ENCODE measurements at regions not wholly inside any gene's neighbourhood (a gene's known extent, or its start where the extent isn't known, plus 50 kb on each side); places are given as distances from the start of the nearest gene placed in this dataset.

GRCh38 chr11:131195661-131196517 lies 174.5 kb upstream of the NTM start:
- CTCF ChIA-PET, result interaction anchor here (1.4 to 1.9 kb wide), 4 partner anchors 9 to 131 kb away, joined by 3 to 6 read pairs (median 4); no protein-coding TSS in a partner anchor
- Mint-ChIP-seq H3K36me3 (no peaks in the 10 kb centered on the region), H3K27me3 (ENCODE audit: low read depth) (peaks cover 4% of the 10 kb centered on the region), H3K4me1 (peaks cover 17% of the 10 kb centered on the region), H3K4me3 (no peak overlapping the region), H3K9me3 (no peaks in the 10 kb centered on the region), H3K27ac (no peak overlapping the region)
- ATAC-seq, result no peak
- TF ChIP-seq SMAD4 (CRISPR knock-in tag; IDR thresholded peaks at IDR 0.05), result no peak
- no peak for TF ChIP-seq ZNF532 (CRISPR knock-in tag; IDR thresholded peaks at IDR 0.05; ENCODE audit: borderline replicate concordance)
- TF ChIP-seq EMX1 (CRISPR knock-in tag; IDR thresholded peaks at IDR 0.05), result no peak
- TF ChIP-seq ZBTB21 (CRISPR knock-in tag; IDR thresholded peaks at IDR 0.05; ENCODE audit: borderline replicate concordance), result no peak
- TF ChIP-seq ZNF219 (CRISPR knock-in tag; IDR thresholded peaks at IDR 0.05; ENCODE audit: borderline replicate concordance), result no peak
- no peak for TF ChIP-seq GABPB1 (CRISPR knock-in tag; IDR thresholded peaks at IDR 0.05)
- DNase-seq (ENCODE audit: low spot score), result no peak
- POLR2A ChIA-PET, result no interaction called here

GRCh38 chr11:131198161-131199014 lies 172.0 kb upstream of the NTM start:
- ATAC-seq, result no peak
- ChIA-PET POLR2A (no interaction called here), CTCF (interaction anchor here (1.1 kb wide), 1 partner anchor 8 kb away, joined by 3 read pairs; no protein-coding TSS in a partner anchor)
- Mint-ChIP-seq H3K27me3 (ENCODE audit: low read depth) (peaks cover 4% of the 10 kb centered on the region), H3K27ac (no peak overlapping the region), H3K4me3 (no peak overlapping the region), H3K36me3 (no peaks in the 10 kb centered on the region), H3K4me1 (peaks cover 17% of the 10 kb centered on the region), H3K9me3 (no peaks in the 10 kb centered on the region)
- no peak for DNase-seq (ENCODE audit: low spot score)
- TF ChIP-seq PRRX2 (CRISPR knock-in tag; IDR thresholded peaks at IDR 0.05) (no peak), NFE2L1 (CRISPR knock-in tag; IDR thresholded peaks at IDR 0.05) (no peak), ZNF263 (CRISPR knock-in tag; IDR thresholded peaks at IDR 0.05; ENCODE audit: low read depth) (no peak), E2F1 (CRISPR knock-in tag; IDR thresholded peaks at IDR 0.05) (no peak), NR1H2 (CRISPR knock-in tag; IDR thresholded peaks at IDR 0.05) (no peak), ATF3 (CRISPR knock-in tag; conservative IDR thresholded peaks at IDR 0.05) (no peak), ATF6 (CRISPR knock-in tag; IDR thresholded peaks at IDR 0.05) (no peak), ZNF512 (CRISPR knock-in tag; IDR thresholded peaks at IDR 0.05; ENCODE audit: borderline replicate concordance) (no peak), TEAD1 (CRISPR knock-in tag; IDR thresholded peaks at IDR 0.05) (no peak), ESRRA (CRISPR knock-in tag; IDR thresholded peaks at IDR 0.05; ENCODE audit: borderline replicate concordance) (no peak), ZNF121 (CRISPR knock-in tag; IDR thresholded peaks at IDR 0.05) (no peak), ATF1 (CRISPR knock-in tag; IDR thresholded peaks at IDR 0.05) (no peak)
